Esophagus muscularis mucosa (tissue), 4 donors: ENCODE measurements at regions not wholly inside any gene's neighbourhood (a gene's known extent, or its start where the extent isn't known, plus 50 kb on each side); places are given as distances from the start of the nearest gene placed in this dataset.

Source experiments
- DNase-seq: peaks from one replicate; pipeline ENCODE4 v3.0.0-alpha.2; 2017; ENCODE audit errors: extremely low spot score
- H3K27ac ChIP-seq, 4 donors: fragments of 200-600 bp; sonication (generic); replicated peaks in 1 of 4; 1 replicate in 3 of 4; 2 replicates in 1 of 4; pipeline ENCODE4 v1.5.1; 2016 to 2019; ENCODE audit warnings: mild to moderate bottlenecking in 1 of 4
- H3K27me3 ChIP-seq, 4 donors: fragments of 200-600 bp; sonication (generic); one replicate each; pipeline versions ENCODE4 v1.5.1 to v1.6.0; 2016 to 2019
- H3K36me3 ChIP-seq, 4 donors: fragments of 200-600 bp; sonication (generic); one replicate each; pipeline ENCODE4 v1.5.1; 2016 to 2019
- H3K4me1 ChIP-seq, 4 donors: fragments of 200-600 bp; sonication (generic); one replicate each; pipeline ENCODE4 v1.5.1; 2016 to 2019
- H3K4me3 ChIP-seq, 4 donors: fragments of 200-600 bp; sonication (generic); 1 replicate in 2 of 4; 2 replicates in 2 of 4; pipeline ENCODE4 v1.5.1; 2016 to 2019; ENCODE audit warnings: mild to moderate bottlenecking in 4 of 4, moderate library complexity in 1 of 4
- H3K9me3 ChIP-seq, 4 donors: fragments of 200-600 bp; sonication (generic); 1 replicate in 3 of 4; 2 replicates in 1 of 4; pipeline ENCODE4 v1.5.1; 2016 to 2019
- EP300 ChIP-seq: sonication (generic); formaldehyde crosslinking; IDR thresholded peaks from one replicate; pipeline ENCODE4 v1.6.1; 2017; ENCODE audit warnings: antibody characterized with exemption
- POLR2A ChIP-seq: fragments of 450-650 bp; IDR thresholded peaks from one replicate; pipeline ENCODE4 v1.6.1; 2017; ENCODE audit warnings: antibody characterized with exemption, moderate library complexity, mild to moderate bottlenecking, low read depth
- POLR2AphosphoS5 ChIP-seq, 2 donors: sonication (generic); formaldehyde crosslinking; IDR thresholded peaks; one replicate each; pipeline ENCODE4 v1.6.1; 2017; ENCODE audit warnings: antibody characterized with exemption in 2 of 2
- WGBS: methylation state at CpG from one replicate; pipeline ENCODE4 v1.1.5; 2018; 5-methylcytosine and 5-hydroxymethylcytosine counted together
- intact Hi-C: fragments of 100-400 bp; cut with DNase I; formaldehyde crosslinking; loops from one replicate; pipeline ENCODE4 v1.15.1; 2023
- TF ChIP-seq, protein P1 (sequence below), 3 experiments: fragments of 200-600 bp in 2 of 3; fragments of 450-650 bp in 1 of 3; sonication (generic) in 2 of 3; IDR thresholded peaks; one replicate each; pipeline ENCODE4 v1.5.1; 2017 to 2019; ENCODE audit warnings: antibody characterized with exemption in 3 of 3, mild to moderate bottlenecking in 2 of 3, moderate library complexity in 1 of 3

DNA sequence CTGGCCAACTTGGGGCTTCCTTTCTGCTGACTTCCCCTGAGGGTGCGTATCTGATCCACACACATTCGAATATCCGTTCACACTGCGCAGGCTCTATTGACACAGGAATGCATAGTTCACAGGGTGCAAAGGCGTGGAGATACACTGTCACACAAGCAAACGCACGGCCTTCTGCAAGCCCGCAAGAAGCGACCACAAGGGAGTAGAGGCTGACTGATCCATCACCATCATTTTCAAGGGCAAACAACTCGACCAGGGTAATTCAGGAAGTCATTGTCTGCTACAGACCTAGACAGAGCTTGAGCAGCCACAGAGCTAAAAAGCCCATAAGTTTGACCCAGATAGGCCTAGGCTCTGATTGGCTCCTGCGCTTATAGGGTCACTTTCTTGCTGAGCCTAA is 392.3 kb downstream of the MN1 start:
- Histone ChIP-seq H3K9me3 (no peaks in the 10 kb centered on the region), H3K36me3 (no peaks in the 10 kb centered on the region), H3K27me3 (peaks cover 0 to 19% (median 0%) of the 10 kb centered on the region in 4 donors), H3K4me1 (peaks cover 0 to 11% (median 2%) of the 10 kb centered on the region in 4 donors), H3K4me3 (no peak overlapping the region), H3K27ac (no peak overlapping the region)
- TF ChIP-seq EP300 (no peak), POLR2AphosphoS5 (IDR thresholded peaks at IDR 0.05) (no peak), POLR2A (no peak)
- TF ChIP-seq, protein P1, sequence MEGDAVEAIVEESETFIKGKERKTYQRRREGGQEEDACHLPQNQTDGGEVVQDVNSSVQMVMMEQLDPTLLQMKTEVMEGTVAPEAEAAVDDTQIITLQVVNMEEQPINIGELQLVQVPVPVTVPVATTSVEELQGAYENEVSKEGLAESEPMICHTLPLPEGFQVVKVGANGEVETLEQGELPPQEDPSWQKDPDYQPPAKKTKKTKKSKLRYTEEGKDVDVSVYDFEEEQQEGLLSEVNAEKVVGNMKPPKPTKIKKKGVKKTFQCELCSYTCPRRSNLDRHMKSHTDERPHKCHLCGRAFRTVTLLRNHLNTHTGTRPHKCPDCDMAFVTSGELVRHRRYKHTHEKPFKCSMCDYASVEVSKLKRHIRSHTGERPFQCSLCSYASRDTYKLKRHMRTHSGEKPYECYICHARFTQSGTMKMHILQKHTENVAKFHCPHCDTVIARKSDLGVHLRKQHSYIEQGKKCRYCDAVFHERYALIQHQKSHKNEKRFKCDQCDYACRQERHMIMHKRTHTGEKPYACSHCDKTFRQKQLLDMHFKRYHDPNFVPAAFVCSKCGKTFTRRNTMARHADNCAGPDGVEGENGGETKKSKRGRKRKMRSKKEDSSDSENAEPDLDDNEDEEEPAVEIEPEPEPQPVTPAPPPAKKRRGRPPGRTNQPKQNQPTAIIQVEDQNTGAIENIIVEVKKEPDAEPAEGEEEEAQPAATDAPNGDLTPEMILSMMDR (IDR thresholded peaks at IDR 0.05): no peak
- 78% methylated on average over 11 of the region's 11 CpGs for WGBS
- DNase-seq: no peak
- intact Hi-C loops: no loop called here

DNA sequence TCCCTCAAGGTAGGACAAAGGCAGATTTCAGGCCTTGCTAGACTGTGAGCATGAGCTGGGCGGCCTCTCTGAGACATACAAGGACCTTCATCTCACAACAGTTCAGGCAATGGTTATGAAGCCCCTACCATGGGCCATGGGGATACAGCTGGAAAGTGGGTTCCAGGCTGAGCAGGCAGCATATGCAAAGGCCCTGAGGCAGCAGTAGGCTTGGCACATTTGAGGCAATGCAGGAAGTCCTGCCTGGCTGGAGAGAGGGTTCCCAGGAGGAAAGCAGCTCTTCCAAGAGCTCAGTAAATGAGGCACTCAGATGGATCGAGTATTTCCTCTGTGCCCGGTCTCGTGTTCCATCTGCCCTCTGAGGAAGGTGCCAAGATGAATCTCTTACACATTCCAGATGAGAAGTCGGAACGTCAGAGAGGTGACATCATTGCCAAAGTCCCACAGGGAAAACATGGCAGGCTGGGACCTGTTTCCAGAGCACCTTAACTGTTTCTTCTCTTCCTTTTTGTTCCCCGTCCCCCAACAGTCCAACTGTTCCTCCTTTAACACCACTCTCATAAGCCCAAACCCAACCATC is 388.6 kb downstream of the MN1 start:
- Histone ChIP-seq H3K4me1 (peaks cover 0 to 11% (median 11%) of the 10 kb centered on the region in 4 donors), H3K9me3 (no peaks in the 10 kb centered on the region), H3K36me3 (no peaks in the 10 kb centered on the region), H3K27ac (no peak overlapping the region), H3K4me3 (no peak overlapping the region), H3K27me3 (peaks cover 0 to 14% (median 0%) of the 10 kb centered on the region in 4 donors)
- 77% methylated on average over 7 of the region's 7 CpGs for WGBS
- DNase-seq: no peak
- intact Hi-C loops: no loop called here
- no peak for TF ChIP-seq POLR2AphosphoS5 (IDR thresholded peaks at IDR 0.05)

DNA sequence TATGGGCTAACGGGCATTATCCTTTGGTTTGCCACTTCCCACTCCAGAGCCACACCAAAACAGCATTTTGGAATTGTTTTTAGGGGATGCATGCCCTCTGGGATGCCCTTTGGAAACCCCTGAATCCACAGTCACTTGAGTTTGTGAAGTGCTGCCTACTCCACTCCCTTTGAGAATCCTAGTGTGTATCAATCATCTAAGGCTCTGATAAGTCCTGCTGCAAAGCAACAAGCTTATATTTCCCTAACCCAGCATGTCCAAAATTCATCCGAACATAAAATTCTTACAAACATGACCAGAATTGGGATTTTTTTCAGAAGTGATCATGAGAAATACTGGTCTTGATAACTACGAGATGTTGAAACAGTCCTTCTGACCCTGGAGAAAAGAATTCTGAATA is 387.9 kb downstream of the MN1 start:
- TF ChIP-seq, protein P1 (IDR thresholded peaks at IDR 0.05): no peak
- TF ChIP-seq EP300 (no peak), POLR2AphosphoS5 (IDR thresholded peaks at IDR 0.05) (no peak), POLR2A (no peak)
- H3K36me3 ChIP-seq: no peaks in the 10 kb centered on the region
- H3K27me3 ChIP-seq: peaks cover 0 to 14% (median 0%) of the 10 kb centered on the region in 4 donors
- intact Hi-C loops: no loop called here
- H3K4me1 ChIP-seq: peaks cover 0 to 11% (median 11%) of the 10 kb centered on the region in 4 donors
- H3K27ac ChIP-seq: no peak overlapping the region
- DNase-seq: no peak
- no peaks in the 10 kb centered on the region for H3K9me3 ChIP-seq
- 87% methylated on average over 3 of the region's 3 CpGs for WGBS
- no peak overlapping the region for H3K4me3 ChIP-seq

DNA sequence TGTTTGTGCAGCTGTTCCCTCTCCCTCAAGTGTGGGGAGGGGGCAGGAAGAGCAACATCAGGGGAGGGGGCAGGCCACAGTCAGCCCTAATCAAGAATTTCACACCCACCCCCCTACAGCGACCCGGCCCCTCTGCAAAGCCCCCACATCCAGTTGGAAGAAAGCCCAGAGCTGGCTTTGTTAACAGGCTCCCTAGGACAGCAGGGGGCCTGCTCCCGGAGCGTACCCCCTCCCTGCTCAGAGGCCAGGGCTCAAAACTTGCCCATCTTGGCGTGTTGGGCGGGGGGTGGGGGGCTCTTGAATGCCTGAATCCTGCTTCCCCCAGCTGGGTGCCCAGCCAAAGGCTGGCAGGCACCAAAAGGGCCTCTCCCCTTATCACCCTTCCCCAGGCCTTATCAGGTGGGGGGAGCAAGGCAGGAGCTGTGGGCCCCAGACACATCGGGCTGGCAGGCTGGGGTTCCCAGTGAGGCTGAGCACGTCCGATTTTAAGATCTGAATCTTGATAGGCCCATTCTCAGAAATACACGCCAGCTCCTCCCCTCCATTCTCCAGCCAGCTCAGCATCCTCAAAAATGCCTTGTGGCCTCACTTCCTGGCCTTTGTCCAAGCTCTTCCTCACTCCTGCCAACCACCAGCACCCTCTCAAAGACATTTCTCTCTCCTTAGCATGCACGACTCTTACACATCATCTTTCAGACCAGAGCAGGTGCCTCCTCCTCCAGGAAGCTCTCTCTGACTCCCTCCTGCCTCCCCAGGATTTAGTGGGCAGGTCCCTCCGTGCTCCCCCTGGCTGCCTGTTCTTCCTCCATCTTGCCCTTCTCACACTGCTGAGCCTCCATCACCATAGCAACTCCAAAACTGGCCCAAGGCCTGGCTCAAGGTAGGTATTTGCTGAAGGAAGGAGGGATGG is 384.8 kb downstream of the MN1 start:
- no peaks in the 10 kb centered on the region for H3K9me3 ChIP-seq
- H3K27ac ChIP-seq: no peak overlapping the region
- no peak for TF ChIP-seq POLR2A
- TF ChIP-seq POLR2AphosphoS5 (IDR thresholded peaks at IDR 0.05): no peak
- TF ChIP-seq EP300: no peak
- TF ChIP-seq, protein P1 (IDR thresholded peaks at IDR 0.05): no peak
- peaks cover 0 to 6% (median 0%) of the 10 kb centered on the region in 4 donors for H3K27me3 ChIP-seq
- intact Hi-C loops: no loop called here
- WGBS: 24% methylated on average over 6 of the region's 12 CpGs
- H3K36me3 ChIP-seq: no peaks in the 10 kb centered on the region
- no peak overlapping the region for H3K4me3 ChIP-seq
- H3K4me1 ChIP-seq: peaks cover 10 to 30% (median 29%) of the 10 kb centered on the region in 4 donors
- DNase-seq: no peak

DNA sequence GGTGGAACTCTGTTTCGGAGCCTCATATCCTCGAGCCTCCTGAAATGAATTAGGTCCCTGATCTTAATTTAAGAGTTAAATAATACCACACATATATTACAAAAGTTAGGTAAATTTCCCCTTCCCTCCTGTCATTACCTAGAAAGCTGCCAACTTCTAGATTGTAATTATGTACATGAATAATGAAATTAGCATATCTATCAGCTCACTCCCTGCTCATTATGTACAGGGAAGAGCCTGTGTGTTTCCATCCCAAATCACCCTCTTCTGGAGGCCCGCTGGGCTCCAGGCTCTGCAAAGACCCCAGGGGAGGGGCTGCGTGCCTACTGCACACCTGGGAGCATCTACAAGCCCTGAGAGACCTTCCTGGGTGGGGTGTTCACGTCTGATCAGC is 384.1 kb downstream of the MN1 start:
- Histone ChIP-seq H3K4me3 (no peak overlapping the region), H3K27ac (no peak overlapping the region), H3K4me1 (peaks cover 10 to 30% (median 29%) of the 10 kb centered on the region in 4 donors), H3K27me3 (no peaks in the 10 kb centered on the region), H3K36me3 (no peaks in the 10 kb centered on the region), H3K9me3 (no peaks in the 10 kb centered on the region)
- WGBS: 75% methylated on average over 5 of the region's 5 CpGs
- no peak for DNase-seq
- intact Hi-C loops: no loop called here
- TF ChIP-seq POLR2AphosphoS5 (IDR thresholded peaks at IDR 0.05): no peak
- no peak for TF ChIP-seq EP300
- TF ChIP-seq POLR2A: no peak
- TF ChIP-seq, protein P1 (IDR thresholded peaks at IDR 0.05): no peak
